Activated naive CD4-positive, alpha-beta T cell treated with anti-CD3 and anti-CD28 coated beads, Interleukin-2, amount 50 U/mL, for 72 hours (primary cell): ENCODE measurements at regions not wholly inside any gene's neighbourhood (a gene's known extent, or its start where the extent isn't known, plus 50 kb on each side); places are given as distances from the start of the nearest gene placed in this dataset.

ENCODE experiments used
- ATAC-seq, 2 donors: fragments of 150-1000 bp; cut with Tn5 transposase; 2 replicates each; pipeline ENCODE4 v1.10.0; 2021; ENCODE audit warnings: mild to moderate bottlenecking in 2 of 2, moderate library complexity in 2 of 2
- DNase-seq, 2 donors: peaks; one replicate each; pipeline ENCODE4 v3.0.0; 2021 to 2022; ENCODE audit warnings: low spot score in 2 of 2
- H3K27ac Mint-ChIP-seq, 2 donors: one replicate each; pipeline ENCODE4 v1.8.0; 2022; ENCODE audit warnings: mild to moderate bottlenecking in 2 of 2, mixed read lengths in 2 of 2
- H3K36me3 Mint-ChIP-seq, 2 donors: one replicate each; pipeline ENCODE4 v1.8.0; 2022; ENCODE audit warnings: mixed read lengths in 2 of 2
- H3K9me3 Mint-ChIP-seq, 2 donors: one replicate each; pipeline ENCODE4 v1.8.0; 2022; ENCODE audit warnings: mixed read lengths in 2 of 2

DNA sequence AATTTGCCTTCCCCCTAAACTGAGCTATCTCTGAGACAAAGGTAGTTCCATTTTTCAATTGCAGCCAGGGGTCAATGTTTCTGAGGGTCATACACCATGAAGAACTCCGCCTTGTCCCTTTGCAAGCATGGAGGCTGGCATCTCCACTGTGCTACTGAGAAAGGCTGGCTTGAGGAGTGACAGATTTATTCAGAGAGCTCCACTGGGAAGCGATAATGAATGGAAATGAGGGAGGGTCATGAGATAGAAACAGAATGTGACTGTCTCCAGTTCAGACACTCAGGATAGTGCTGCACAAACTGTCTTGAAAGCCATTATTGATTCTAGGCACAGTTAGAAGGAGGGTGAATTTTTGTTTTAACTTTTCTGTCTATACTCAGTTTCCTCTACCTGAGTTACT lies 197.5 kb downstream of the ZNF326 start:
- no peak overlapping the region for H3K27ac Mint-ChIP-seq
- DNase-seq (no peak), ATAC-seq (no peak)
- H3K36me3 Mint-ChIP-seq = no peaks in the 10 kb centered on the region
- no peaks in the 10 kb centered on the region for H3K9me3 Mint-ChIP-seq

DNA sequence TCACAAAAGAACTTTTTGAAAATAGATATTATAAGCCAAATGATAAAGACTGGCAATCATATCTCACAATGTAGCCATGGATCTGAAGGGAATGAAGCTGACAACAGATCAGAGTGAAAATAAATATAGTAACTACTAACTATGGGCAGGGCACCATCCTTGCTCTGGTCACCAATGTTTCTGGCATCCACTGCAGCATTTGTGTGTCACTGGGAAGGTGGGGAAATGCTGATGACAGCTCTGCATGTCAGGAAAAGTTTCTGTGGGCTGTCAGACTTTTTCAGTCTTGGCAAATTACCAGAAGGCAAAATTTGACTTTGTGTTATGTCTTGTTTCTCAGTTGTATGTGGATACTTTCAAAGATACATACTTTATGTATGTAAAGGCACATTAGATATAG lies 195.6 kb downstream of the ZNF326 start:
- DNase-seq = no peak
- no peak for ATAC-seq
- Mint-ChIP-seq H3K36me3 (no peaks in the 10 kb centered on the region), H3K27ac (no peak overlapping the region), H3K9me3 (no peaks in the 10 kb centered on the region)

DNA sequence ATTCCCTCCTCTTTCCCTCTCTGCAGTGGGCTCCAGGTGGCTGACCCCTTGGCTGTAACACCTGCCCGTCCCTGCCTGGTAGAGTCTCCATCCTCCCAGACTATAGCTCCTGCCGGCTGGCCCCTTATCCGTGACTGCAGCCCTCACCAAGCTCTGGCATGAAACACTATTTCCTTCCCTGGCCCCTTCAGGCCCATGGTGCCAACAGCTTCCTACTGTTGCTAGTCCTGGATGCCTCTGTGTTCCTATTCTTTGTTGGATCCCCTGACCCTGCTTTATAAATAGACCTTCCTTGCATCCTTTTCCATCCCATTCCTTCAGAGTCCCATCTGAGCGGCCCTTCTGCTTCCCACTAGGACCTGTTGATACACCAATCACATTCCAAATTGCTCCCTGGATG lies 195.0 kb downstream of the ZNF326 start:
- no peak for ATAC-seq
- Mint-ChIP-seq H3K27ac (no peak overlapping the region), H3K36me3 (no peaks in the 10 kb centered on the region)

DNA sequence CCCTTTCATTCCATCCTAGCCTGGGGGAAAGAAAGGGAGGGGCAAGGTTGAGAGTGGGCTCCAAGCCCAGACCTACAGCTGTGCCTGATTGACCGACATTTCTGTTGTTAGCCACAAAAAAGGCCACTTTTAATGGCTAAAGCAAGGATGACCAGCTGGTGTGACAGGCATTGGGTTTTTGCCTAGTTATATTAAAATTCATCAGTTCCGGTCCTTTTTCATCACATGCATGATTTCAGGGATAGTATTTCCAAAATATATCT lies 192.3 kb downstream of the ZNF326 start:
- H3K36me3 Mint-ChIP-seq = no peaks in the 10 kb centered on the region
- H3K9me3 Mint-ChIP-seq = no peaks in the 10 kb centered on the region
- H3K27ac Mint-ChIP-seq = no peak overlapping the region
- DNase-seq = no peak
- ATAC-seq = no peak

More for the DNA sequence above, 195.0 kb downstream of the ZNF326 start:
- no peak for DNase-seq
- H3K9me3 Mint-ChIP-seq = no peaks in the 10 kb centered on the region

GRCh38 chr1:90186506-90187322 lies 191.8 kb downstream of the ZNF326 start:
- no peaks in the 10 kb centered on the region for H3K9me3 Mint-ChIP-seq
- H3K27ac Mint-ChIP-seq = no peak overlapping the region
- DNase-seq = no peak
- no peaks in the 10 kb centered on the region for H3K36me3 Mint-ChIP-seq
- ATAC-seq = no peak

- no peaks in the 10 kb centered on the region for H3K9me3 Mint-ChIP-seq
- DNase-seq (no peak), ATAC-seq (no peak)
- H3K36me3 Mint-ChIP-seq = no peaks in the 10 kb centered on the region
- no peak overlapping the region for H3K27ac Mint-ChIP-seq
Measured at GRCh38 chr1:90176530-90176929, 181.6 kb downstream of the ZNF326 start.

- no peak for DNase-seq
- ATAC-seq = no peak
- Mint-ChIP-seq H3K27ac (no peak overlapping the region), H3K36me3 (no peaks in the 10 kb centered on the region), H3K9me3 (no peaks in the 10 kb centered on the region)
Measured at GRCh38 chr1:90175490-90176167, 180.7 kb downstream of the ZNF326 start.

GRCh38 chr1:90174246-90174645 lies 179.3 kb downstream of the ZNF326 start:
- Mint-ChIP-seq H3K36me3 (no peaks in the 10 kb centered on the region), H3K27ac (no peak overlapping the region), H3K9me3 (peaks cover 0 to 5% of the 10 kb centered on the region in 2 donors)
- DNase-seq (no peak), ATAC-seq (no peak)

DNA sequence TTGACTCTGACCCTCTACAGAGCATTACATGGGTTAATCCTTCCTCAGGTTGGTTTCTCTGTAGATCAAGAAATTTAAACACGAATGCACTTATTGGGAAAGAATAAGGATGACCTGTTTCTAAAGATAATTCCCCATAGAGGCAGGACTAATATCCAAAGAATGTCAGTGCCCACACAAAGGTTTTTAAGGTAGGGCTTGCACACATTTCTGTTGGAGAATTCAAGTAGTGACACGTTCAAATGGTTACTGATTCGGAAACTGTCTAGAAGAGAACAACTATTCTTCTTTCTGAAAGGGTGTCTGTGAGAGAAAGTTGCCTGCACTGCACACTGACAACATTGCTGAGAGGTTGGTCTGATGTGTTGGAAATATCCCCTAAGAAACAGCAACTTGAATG lies 167.3 kb downstream of the ZNF326 start:
- Mint-ChIP-seq H3K27ac (no peak overlapping the region), H3K9me3 (no peaks in the 10 kb centered on the region), H3K36me3 (no peaks in the 10 kb centered on the region)
- no peak for DNase-seq
- ATAC-seq = no peak

GRCh38 chr1:90161625-90162024 lies 166.7 kb downstream of the ZNF326 start:
- Mint-ChIP-seq H3K36me3 (no peaks in the 10 kb centered on the region), H3K9me3 (no peaks in the 10 kb centered on the region), H3K27ac (no peak overlapping the region)
- ATAC-seq (no peak), DNase-seq (no peak)

- DNase-seq (no peak), ATAC-seq (no peak)
- Mint-ChIP-seq H3K36me3 (no peaks in the 10 kb centered on the region), H3K9me3 (peaks cover 0 to 12% of the 10 kb centered on the region in 2 donors), H3K27ac (no peak overlapping the region)
Measured at GRCh38 chr1:90155721-90156487, 161.0 kb downstream of the ZNF326 start.

GRCh38 chr1:90154711-90155110 lies 159.8 kb downstream of the ZNF326 start:
- ATAC-seq (no peak), DNase-seq (no peak)
- H3K9me3 Mint-ChIP-seq = peaks cover 0 to 12% of the 10 kb centered on the region in 2 donors
- H3K27ac Mint-ChIP-seq = peak overlapping the region in 1 of 2 donors; percentile 10
- no peaks in the 10 kb centered on the region for H3K36me3 Mint-ChIP-seq

- no peak for DNase-seq
- no peak overlapping the region for H3K27ac Mint-ChIP-seq
- ATAC-seq = no peak
- no peaks in the 10 kb centered on the region for H3K36me3 Mint-ChIP-seq
- peaks cover 4 to 6% of the 10 kb centered on the region in 2 donors for H3K9me3 Mint-ChIP-seq
Measured at GRCh38 chr1:90149101-90149500, 154.2 kb downstream of the ZNF326 start.

GRCh38 chr1:90147093-90147492 lies 152.2 kb downstream of the ZNF326 start:
- Mint-ChIP-seq H3K27ac (no peak overlapping the region), H3K36me3 (no peaks in the 10 kb centered on the region), H3K9me3 (peaks cover 4 to 6% of the 10 kb centered on the region in 2 donors)
- DNase-seq = no peak
- no peak for ATAC-seq

DNA sequence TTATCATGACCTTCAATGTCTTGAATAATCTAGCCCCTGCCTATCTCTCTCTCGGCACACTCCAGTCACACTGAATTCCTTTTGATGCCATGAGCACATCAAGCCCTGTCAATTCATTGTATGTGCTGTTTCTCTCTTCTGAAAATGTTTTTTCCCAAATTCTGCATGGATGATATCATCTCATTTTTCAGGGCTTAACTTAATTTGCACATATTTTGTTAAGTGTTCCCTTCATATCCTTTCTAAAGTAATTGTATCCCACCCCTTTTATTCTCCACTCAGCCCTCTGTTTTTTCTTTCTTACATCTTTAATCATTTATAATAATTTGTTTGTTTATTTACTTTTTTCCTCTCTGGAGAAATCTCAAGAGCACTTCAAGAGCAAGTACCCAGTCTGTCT lies 149.9 kb downstream of the ZNF326 start:
- peaks cover 12% of the 10 kb centered on the region in 2 donors for H3K9me3 Mint-ChIP-seq
- H3K36me3 Mint-ChIP-seq = peaks cover 7% of the 10 kb centered on the region in 2 donors
- no peak for DNase-seq
- no peak for ATAC-seq
- H3K27ac Mint-ChIP-seq = no peak overlapping the region

GRCh38 chr1:90143591-90143990 lies 148.7 kb downstream of the ZNF326 start:
- DNase-seq = no peak
- peaks cover 7% of the 10 kb centered on the region in 2 donors for H3K36me3 Mint-ChIP-seq
- ATAC-seq = no peak
- H3K27ac Mint-ChIP-seq = no peak overlapping the region
- peaks cover 12% of the 10 kb centered on the region in 2 donors for H3K9me3 Mint-ChIP-seq

GRCh38 chr1:90142697-90143096 lies 147.8 kb downstream of the ZNF326 start:
- ATAC-seq (no peak), DNase-seq (no peak)
- Mint-ChIP-seq H3K9me3 (peaks cover 12 to 17% of the 10 kb centered on the region in 2 donors), H3K27ac (no peak overlapping the region), H3K36me3 (peaks cover 7% of the 10 kb centered on the region in 2 donors)
